Natural killer cell (primary cell): ENCODE measurements at regions not wholly inside any gene's neighbourhood (a gene's known extent, or its start where the extent isn't known, plus 50 kb on each side); places are given as distances from the start of the nearest gene placed in this dataset.

ENCODE experiments used
- ATAC-seq, 3 donors: fragments of 150-1000 bp in 2 of 3; fragments of 200-7000 bp in 1 of 3; cut with Tn5 transposase; 1 replicate in 1 of 3; 2 replicates in 2 of 3; pipeline ENCODE4 v1.10.0; 2021; ENCODE audit warnings: mild to moderate bottlenecking in 2 of 3, moderate library complexity in 2 of 3
- DNase-seq, 2 donors: peaks; one replicate each; pipeline versions ENCODE4 v3.0.0 to v3.0.0-alpha.2; 2013 to 2021; ENCODE audit warnings: mixed read lengths in 1 of 2
- H3K27ac ChIP-seq: one replicate; pipeline ENCODE4 v1.5.1; 2013; ENCODE audit warnings: mild to moderate bottlenecking, low read length
- H3K27me3 ChIP-seq: one replicate; pipeline ENCODE4 v1.6.1; 2013; ENCODE audit warnings: low read length; ENCODE audit not compliant: control insufficient read depth, insufficient read depth
- H3K36me3 ChIP-seq: one replicate; pipeline ENCODE4 v1.6.1; 2013; ENCODE audit warnings: low read length; ENCODE audit not compliant: control insufficient read depth, insufficient read depth
- H3K4me1 ChIP-seq: one replicate; pipeline ENCODE4 v1.6.1; 2013; ENCODE audit warnings: low read length; ENCODE audit not compliant: control insufficient read depth, insufficient read depth
- H3K4me3 ChIP-seq: one replicate; pipeline ENCODE4 v1.5.1; 2013; ENCODE audit warnings: low read length
- H3K9me3 ChIP-seq: one replicate; pipeline ENCODE4 v1.6.1; 2013; ENCODE audit warnings: low read length; ENCODE audit not compliant: control insufficient read depth, insufficient read depth
- H3K27ac Mint-ChIP-seq, 2 donors: one replicate each; pipeline ENCODE4 v1.8.0; 2022; ENCODE audit warnings: mild to moderate bottlenecking in 2 of 2, mixed read lengths in 2 of 2, moderate library complexity in 1 of 2
- H3K27me3 Mint-ChIP-seq, 2 donors: one replicate each; pipeline ENCODE4 v1.8.0; 2022; ENCODE audit warnings: low read depth in 2 of 2, mixed read lengths in 2 of 2
- H3K36me3 Mint-ChIP-seq: one replicate; pipeline ENCODE4 v1.8.0; 2022; ENCODE audit warnings: mixed read lengths
- H3K4me1 Mint-ChIP-seq, 2 donors: one replicate each; pipeline ENCODE4 v1.8.0; 2022; ENCODE audit warnings: mixed read lengths in 2 of 2
- H3K4me3 Mint-ChIP-seq: one replicate; pipeline ENCODE4 v1.8.0; 2022; ENCODE audit warnings: mild to moderate bottlenecking, moderate library complexity, mixed read lengths
- H3K9me3 Mint-ChIP-seq, 2 donors: one replicate each; pipeline ENCODE4 v1.8.0; 2022; ENCODE audit warnings: mixed read lengths in 2 of 2
- WGBS: methylation state at CpG from one replicate; pipeline ENCODE4 v1.1.7; 2013; ENCODE audit warnings: missing lambda C conversion rate; ENCODE audit not compliant: insufficient coverage; 5-methylcytosine and 5-hydroxymethylcytosine counted together
- intact Hi-C: fragments of 100-400 bp; cut with micrococcal nuclease; formaldehyde crosslinking; loops from one replicate; pipeline ENCODE4 v1.14.2; 2022
- TF ChIP-seq, protein P1 (sequence below): fragments of 200-600 bp; IDR thresholded peaks from one replicate; pipeline ENCODE4 v1.8.0; 2022; ENCODE audit warnings: antibody characterized with exemption

DNA sequence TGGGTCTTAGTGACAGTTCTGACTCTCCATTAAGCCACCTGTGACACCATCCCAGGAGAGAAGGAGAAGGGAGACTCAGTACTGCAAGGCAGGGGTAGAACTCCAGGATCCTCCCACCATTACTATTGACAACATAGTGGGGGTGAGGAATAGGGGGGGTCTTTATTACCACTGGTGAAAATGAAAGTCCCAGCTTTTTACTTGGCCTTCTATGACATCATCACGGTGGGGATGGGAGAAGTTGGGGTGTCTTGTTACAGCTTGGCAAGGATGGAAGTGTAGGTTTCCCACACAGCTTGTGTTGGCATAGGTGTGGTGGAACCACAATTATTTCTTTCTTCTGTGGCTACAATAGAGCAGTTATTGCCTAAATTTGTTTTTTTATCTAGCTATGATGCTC is 203.9 kb upstream of the DTNA start:
- no peaks in the 10 kb centered on the region for H3K9me3 ChIP-seq
- Mint-ChIP-seq H3K4me3 (no peak overlapping the region), H3K27me3 (peaks cover 0 to 2% of the 10 kb centered on the region in 2 donors), H3K4me1 (no peaks in the 10 kb centered on the region), H3K9me3 (peaks cover 6 to 11% of the 10 kb centered on the region in 2 donors), H3K36me3 (peaks cover 8% of the 10 kb centered on the region), H3K27ac (no peak overlapping the region)
- no peaks in the 10 kb centered on the region for H3K4me1 ChIP-seq
- DNase-seq = no peak
- no peaks in the 10 kb centered on the region for H3K36me3 ChIP-seq
- H3K4me3 ChIP-seq = no peak overlapping the region
- TF ChIP-seq, protein P1, sequence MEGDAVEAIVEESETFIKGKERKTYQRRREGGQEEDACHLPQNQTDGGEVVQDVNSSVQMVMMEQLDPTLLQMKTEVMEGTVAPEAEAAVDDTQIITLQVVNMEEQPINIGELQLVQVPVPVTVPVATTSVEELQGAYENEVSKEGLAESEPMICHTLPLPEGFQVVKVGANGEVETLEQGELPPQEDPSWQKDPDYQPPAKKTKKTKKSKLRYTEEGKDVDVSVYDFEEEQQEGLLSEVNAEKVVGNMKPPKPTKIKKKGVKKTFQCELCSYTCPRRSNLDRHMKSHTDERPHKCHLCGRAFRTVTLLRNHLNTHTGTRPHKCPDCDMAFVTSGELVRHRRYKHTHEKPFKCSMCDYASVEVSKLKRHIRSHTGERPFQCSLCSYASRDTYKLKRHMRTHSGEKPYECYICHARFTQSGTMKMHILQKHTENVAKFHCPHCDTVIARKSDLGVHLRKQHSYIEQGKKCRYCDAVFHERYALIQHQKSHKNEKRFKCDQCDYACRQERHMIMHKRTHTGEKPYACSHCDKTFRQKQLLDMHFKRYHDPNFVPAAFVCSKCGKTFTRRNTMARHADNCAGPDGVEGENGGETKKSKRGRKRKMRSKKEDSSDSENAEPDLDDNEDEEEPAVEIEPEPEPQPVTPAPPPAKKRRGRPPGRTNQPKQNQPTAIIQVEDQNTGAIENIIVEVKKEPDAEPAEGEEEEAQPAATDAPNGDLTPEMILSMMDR = no peak
- ATAC-seq = no peak
- intact Hi-C loops = no loop called here
- WGBS = 92% methylated on average over 1 of the region's 1 CpG
- H3K27ac ChIP-seq = no peak overlapping the region
- H3K27me3 ChIP-seq = no peaks in the 10 kb centered on the region

DNA sequence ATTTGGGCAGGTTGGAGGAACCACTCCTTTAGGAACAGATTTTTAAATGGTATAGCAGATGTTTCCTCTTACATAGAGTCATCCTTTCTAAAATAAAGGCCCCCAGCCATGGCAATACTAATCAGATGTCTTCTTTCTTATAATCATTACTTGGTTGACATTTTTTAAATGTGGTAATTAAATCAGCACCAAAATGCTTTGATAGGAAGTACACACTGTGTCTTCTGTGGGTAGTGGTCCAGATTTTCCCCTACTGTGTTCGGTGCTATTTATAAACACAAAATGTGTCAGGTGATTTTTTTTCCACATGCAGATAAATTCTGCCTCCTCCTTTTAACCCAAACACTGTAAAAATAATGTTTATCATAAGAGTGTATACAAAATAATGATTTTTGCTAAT is 200.9 kb upstream of the DTNA start:
- peaks cover 4 to 6% of the 10 kb centered on the region in 2 donors for H3K9me3 Mint-ChIP-seq
- WGBS = no CpG with 5 or more reads among the region's 1 CpG

DNA sequence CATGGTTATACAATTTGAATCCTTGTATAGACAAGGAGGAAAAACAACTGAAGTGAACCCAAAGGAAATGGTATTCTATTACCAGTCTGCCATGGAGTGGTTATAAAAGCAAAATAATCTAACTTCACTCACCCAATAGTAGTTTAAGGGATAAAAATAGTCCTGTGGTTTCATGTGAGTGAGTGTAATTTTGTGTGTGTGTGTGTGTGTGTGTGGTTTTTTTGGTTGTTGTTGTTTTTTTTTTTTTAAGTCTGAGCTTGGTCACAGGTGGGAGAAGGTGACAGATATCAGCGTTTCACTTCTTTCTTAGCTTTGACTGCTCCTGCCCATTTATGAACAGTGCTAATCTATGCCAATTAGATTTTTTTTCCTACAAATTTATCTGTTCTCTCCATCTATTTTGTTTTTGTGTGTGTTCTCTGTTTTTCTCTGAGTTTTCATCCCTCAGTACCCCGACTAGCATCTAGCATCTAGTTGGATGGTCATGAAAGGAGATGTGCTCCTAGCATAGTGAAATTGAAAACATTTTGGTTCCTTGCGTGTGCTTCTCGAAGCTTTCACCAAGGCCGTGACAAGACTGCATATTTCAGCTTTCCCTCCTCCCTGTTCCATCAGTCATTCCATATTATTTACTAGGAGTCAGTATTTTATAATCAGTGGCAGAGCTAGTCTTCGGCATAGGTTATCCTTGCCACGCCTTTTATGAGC is 200.1 kb upstream of the DTNA start:
- H3K4me3 ChIP-seq = no peak overlapping the region
- H3K4me1 ChIP-seq = no peaks in the 10 kb centered on the region
- H3K9me3 ChIP-seq = no peaks in the 10 kb centered on the region
- no peak overlapping the region for H3K27ac ChIP-seq
- ATAC-seq (no peak), DNase-seq (no peak)
- TF ChIP-seq, protein P1 = no peak
- no peaks in the 10 kb centered on the region for H3K4me1 Mint-ChIP-seq
- WGBS = 78% methylated on average over 4 of the region's 7 CpGs
- H3K36me3 ChIP-seq = no peaks in the 10 kb centered on the region
- H3K36me3 Mint-ChIP-seq = no peaks in the 10 kb centered on the region
- H3K4me3 Mint-ChIP-seq = no peak overlapping the region
- no peaks in the 10 kb centered on the region for H3K27me3 ChIP-seq
- H3K27me3 Mint-ChIP-seq = peaks cover 0 to 2% of the 10 kb centered on the region in 2 donors
- no peak overlapping the region for H3K27ac Mint-ChIP-seq
- H3K9me3 Mint-ChIP-seq = peaks cover 4 to 5% of the 10 kb centered on the region in 2 donors
- intact Hi-C loops = no loop called here

More for the DNA sequence above, 200.9 kb upstream of the DTNA start:
- DNase-seq = no peak
- Mint-ChIP-seq H3K27ac (no peak overlapping the region), H3K36me3 (peaks cover 5% of the 10 kb centered on the region), H3K27me3 (peaks cover 0 to 2% of the 10 kb centered on the region in 2 donors), H3K4me3 (no peak overlapping the region), H3K4me1 (no peaks in the 10 kb centered on the region)
- no peak overlapping the region for H3K4me3 ChIP-seq
- H3K4me1 ChIP-seq = no peaks in the 10 kb centered on the region
- ATAC-seq = no peak
- intact Hi-C loops = no loop called here
- no peaks in the 10 kb centered on the region for H3K27me3 ChIP-seq
- no peaks in the 10 kb centered on the region for H3K9me3 ChIP-seq
- H3K27ac ChIP-seq = no peak overlapping the region
- TF ChIP-seq, protein P1 = no peak
- no peaks in the 10 kb centered on the region for H3K36me3 ChIP-seq

DNA sequence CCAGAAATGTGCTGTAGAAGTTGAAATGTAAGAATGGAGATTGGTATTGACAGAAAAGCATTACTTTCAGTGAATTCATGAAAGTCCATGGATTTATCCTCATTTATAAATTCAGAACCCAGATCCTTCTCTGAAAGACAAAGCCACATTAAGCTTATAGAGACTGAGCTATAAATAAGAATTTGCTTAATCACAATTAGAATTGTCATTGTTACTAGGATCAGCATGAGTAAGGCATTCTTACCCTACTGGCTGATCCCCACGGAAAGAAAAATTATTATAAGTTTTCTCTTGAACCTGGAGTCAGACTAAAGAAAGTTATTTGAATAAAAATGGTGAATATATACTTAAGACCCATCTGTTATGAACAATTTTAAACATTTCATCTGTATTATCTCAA is 199.2 kb upstream of the DTNA start:
- Mint-ChIP-seq H3K27me3 (no peaks in the 10 kb centered on the region), H3K4me3 (no peak overlapping the region), H3K36me3 (no peaks in the 10 kb centered on the region), H3K9me3 (peaks cover 2 to 3% of the 10 kb centered on the region in 2 donors), H3K27ac (no peak overlapping the region), H3K4me1 (no peaks in the 10 kb centered on the region)
- H3K4me1 ChIP-seq = no peaks in the 10 kb centered on the region
- H3K4me3 ChIP-seq = no peak overlapping the region
- DNase-seq (no peak), ATAC-seq (no peak)
- TF ChIP-seq, protein P1 = no peak
- WGBS = no CpG with 5 or more reads among the region's 1 CpG
- no peaks in the 10 kb centered on the region for H3K36me3 ChIP-seq
- H3K9me3 ChIP-seq = no peaks in the 10 kb centered on the region
- H3K27me3 ChIP-seq = no peaks in the 10 kb centered on the region
- no peak overlapping the region for H3K27ac ChIP-seq
- intact Hi-C loops = no loop called here
